GM13977 (cell line): ENCODE measurements at regions not wholly inside any gene's neighbourhood (a gene's known extent, or its start where the extent isn't known, plus 50 kb on each side); places are given as distances from the start of the nearest gene placed in this dataset.

Experiments
- DNase-seq: peaks from one replicate; pipeline ENCODE4 v3.0.0; 2012; ENCODE audit warnings: low spot score
- CTCF ChIP-seq: IDR thresholded peaks from 2 replicates; pipeline ENCODE4 v1.5.1; 2012; ENCODE audit warnings: mild to moderate bottlenecking, control low read depth; ENCODE audit not compliant: insufficient read depth; ENCODE audit errors: extremely low read depth, missing control alignments
- in situ Hi-C: fragments of 300-500 bp; cut with MboI; formaldehyde crosslinking; loops from one replicate; pipeline ENCODE4 v1.12.0; 2022; ENCODE audit warnings: low sequenced_read_pairs, low pct_unique_long_range_greater_than_20kb, mixed read lengths, inconsistent platforms; ENCODE audit not compliant: unreplicated experiment

DNA sequence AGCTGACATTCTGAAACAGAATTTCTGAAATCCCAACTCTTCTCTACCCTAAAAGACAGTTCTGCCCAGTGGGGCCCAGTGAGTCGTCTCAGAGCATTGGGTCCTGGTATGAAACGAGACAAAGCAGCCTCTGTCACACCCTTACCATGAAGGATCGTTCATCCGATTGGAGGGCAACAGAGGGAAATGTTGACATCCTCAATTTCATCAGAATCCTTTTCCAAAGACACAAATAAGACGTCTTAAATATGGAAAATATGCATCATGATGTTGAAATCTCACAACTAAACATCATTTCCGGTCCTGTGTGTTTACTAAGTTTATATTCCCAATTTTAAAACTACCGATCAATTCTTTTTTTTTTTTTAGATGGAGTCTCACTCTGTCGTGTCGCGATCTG is 112.1 kb upstream of the SLC45A1 start:
- DNase-seq: no peak
- TF ChIP-seq CTCF: no peak
- in situ Hi-C loops: no loop called here

- no peak for DNase-seq
- in situ Hi-C loops: no loop called here
- no peak for TF ChIP-seq CTCF
Observed at GRCh38 chr1:8204826-8205225, 113.1 kb upstream of the SLC45A1 start.

DNA sequence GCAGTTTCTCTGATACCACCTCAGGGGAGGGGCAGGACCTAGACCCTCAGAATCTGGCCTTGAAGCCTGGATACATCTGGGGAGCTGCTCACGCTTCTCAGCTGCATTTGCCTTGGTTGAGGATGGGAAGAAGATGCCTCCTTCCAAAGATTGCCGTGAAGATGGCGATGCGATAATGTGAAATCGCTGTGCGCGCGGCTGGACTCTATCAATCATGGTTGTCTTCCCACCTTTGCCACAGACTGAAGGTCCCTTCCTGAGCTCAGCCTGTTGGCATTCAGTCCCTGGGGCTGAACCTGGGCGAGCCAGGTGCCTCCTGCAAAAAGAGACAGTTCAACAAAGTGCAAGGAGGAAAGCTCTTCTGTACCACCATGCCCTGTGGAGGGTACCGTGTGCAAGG is 114.4 kb upstream of the SLC45A1 start:
- in situ Hi-C loops: no loop called here
- TF ChIP-seq CTCF: no peak
- DNase-seq: no peak

DNA sequence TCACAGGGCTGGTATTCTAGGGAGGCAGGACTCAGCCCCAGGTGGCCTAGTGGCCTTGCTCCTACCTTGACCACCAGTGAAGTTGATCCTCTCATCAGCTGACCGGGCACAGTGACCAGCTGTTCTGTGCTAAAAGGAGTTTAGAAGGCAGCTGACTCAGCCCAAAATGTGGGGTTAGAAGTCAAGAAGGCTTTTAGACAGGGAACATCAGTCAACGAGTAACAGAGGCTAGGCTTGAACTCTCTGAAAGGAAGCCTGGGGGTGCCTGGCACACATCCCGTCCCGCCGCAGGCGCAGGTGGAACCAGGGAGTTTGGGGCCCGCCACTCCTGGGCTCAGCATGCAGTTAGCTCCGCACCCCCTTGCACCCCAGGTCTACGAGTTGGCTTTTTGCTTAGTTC is 114.9 kb upstream of the SLC45A1 start:
- TF ChIP-seq CTCF: no peak

GRCh38 chr1:8202182-8202905 is 115.6 kb upstream of the SLC45A1 start:
- DNase-seq: no peak
- no peak for TF ChIP-seq CTCF
- in situ Hi-C loops: no loop called here

More for the DNA sequence above, 114.9 kb upstream of the SLC45A1 start:
- no peak for DNase-seq
- in situ Hi-C loops: no loop called here

DNA sequence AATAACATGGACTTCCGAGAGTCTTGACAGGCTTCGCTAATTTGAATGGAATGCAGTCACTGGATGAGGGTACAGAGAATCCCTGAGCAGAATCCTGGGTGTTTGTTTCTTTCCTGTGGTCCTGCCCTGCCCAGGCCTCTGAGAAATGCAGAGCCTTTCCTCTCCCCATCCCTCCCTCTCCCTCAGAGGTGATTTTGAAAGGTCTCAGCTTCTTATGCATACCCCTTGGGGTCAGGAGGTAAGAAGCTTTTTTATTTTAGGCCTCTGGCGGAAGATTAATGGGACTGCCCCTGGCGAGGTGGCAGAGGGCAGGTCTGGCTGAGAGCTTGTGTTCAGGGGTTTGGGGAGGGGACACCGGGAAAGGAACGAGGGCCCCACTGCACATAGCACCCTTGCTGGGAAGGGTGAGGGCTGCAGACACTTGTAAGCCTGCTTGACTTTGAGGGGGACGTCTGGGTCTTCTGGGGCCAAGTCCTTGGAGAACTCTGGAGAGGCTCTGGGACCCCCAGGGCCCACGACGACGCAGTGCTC is 116.5 kb upstream of the SLC45A1 start:
- no peak for TF ChIP-seq CTCF
- in situ Hi-C loops: no loop called here
- DNase-seq: no peak
